ENCODE measurements at regions not wholly inside any gene's neighbourhood (a gene's known extent, or its start where the extent isn't known, plus 50 kb on each side); places are given as distances from the start of the nearest gene placed in this dataset.

DNA sequence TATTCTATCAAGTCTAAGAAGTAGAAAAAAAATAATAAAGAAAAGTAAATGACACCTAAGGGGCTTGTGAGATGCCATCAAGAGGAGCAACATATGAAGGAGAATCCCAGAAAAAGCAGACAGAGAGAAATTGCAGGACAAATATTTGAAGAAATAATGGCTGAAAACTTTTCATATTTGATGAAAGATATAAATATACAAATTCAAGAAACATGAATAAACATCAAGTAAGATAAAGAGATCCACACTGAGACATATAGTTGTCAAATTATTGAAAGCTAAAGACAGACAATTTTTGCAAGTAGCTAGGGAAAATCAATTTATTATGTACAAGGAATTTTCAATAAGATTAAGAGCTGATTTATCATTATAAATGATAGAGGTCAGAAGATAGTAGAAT is 558.0 kb downstream of the ZWINT start:
- Histone ChIP-seq H3K27me3 (ENCODE audit: control insufficient read depth in 1 of 2, insufficient read depth in 2 of 2, low read length in 2 of 2) (no peaks in the 10 kb centered on the region), H3K27ac (ENCODE audit: low read depth in 1 of 2, low read length in 2 of 2) (no peak overlapping the region), H3K9me3 (ENCODE audit: control insufficient read depth in 1 of 2, insufficient read depth in 1 of 2, low read length in 2 of 2) (no peaks in the 10 kb centered on the region), H3K4me1 (ENCODE audit: insufficient read depth, low read length) (no peaks in the 10 kb centered on the region), H3K36me3 (ENCODE audit: insufficient read depth, low read length) (no peaks in the 10 kb centered on the region), H3K4me3 (ENCODE audit: low read length) (no peak overlapping the region)
- no peaks in the 10 kb centered on the region for H3K4me1 Mint-ChIP-seq (ENCODE audit: low read depth)
- ATAC-seq (ENCODE audit: poor library complexity), result no peak
- ChIA-PET CTCF (no interaction called here), POLR2A (no interaction called here)
- no peaks in the 10 kb centered on the region for H3K27me3 Mint-ChIP-seq
- no peak for DNase-seq
- no peak overlapping the region for H3K27ac Mint-ChIP-seq
- no peak for TF ChIP-seq CTCF (IDR thresholded peaks at IDR 0.05)
- H3K4me3 Mint-ChIP-seq, result no peak overlapping the region
- peaks cover 11% of the 10 kb centered on the region for H3K9me3 Mint-ChIP-seq
- H3K36me3 Mint-ChIP-seq (ENCODE audit: low read depth), result no peaks in the 10 kb centered on the region
- intact Hi-C loops (cut with DNase I, micrococcal nuclease), result no loop called here

DNA sequence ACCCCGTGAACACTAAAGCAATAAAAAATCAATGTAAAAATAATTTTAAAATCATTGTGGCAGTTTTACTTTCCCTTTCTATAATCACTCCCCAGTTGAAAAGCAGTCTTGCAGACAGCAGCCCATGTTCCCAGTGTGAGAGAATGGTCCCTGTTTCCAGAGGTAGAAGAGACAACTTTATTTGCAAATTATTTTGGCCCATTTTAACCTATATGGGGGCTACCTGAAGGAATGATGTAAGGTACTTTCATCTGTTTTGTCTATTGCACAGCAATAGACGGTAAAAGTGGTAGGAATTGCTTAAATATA is 559.8 kb downstream of the ZWINT start:
- no peaks in the 10 kb centered on the region for H3K4me1 ChIP-seq (ENCODE audit: insufficient read depth, low read length)
- H3K27me3 ChIP-seq (ENCODE audit: control insufficient read depth in 1 of 2, insufficient read depth in 2 of 2, low read length in 2 of 2), result no peaks in the 10 kb centered on the region
- DNase-seq (no peak), ATAC-seq (ENCODE audit: poor library complexity) (no peak)
- H3K36me3 ChIP-seq (ENCODE audit: insufficient read depth, low read length), result no peaks in the 10 kb centered on the region
- intact Hi-C loops (cut with DNase I, micrococcal nuclease), result no loop called here
- CTCF ChIA-PET, result no interaction called here
- no peak overlapping the region for H3K4me3 ChIP-seq (ENCODE audit: low read length)
- no peak overlapping the region for H3K27ac ChIP-seq (ENCODE audit: low read depth in 1 of 2, low read length in 2 of 2)
- H3K36me3 Mint-ChIP-seq (ENCODE audit: low read depth), result no peaks in the 10 kb centered on the region
- no peaks in the 10 kb centered on the region for H3K27me3 Mint-ChIP-seq
- H3K9me3 ChIP-seq (ENCODE audit: control insufficient read depth in 1 of 2, insufficient read depth in 1 of 2, low read length in 2 of 2), result no peaks in the 10 kb centered on the region
- POLR2A ChIA-PET, result no interaction called here
- H3K9me3 Mint-ChIP-seq, result peaks cover 13% of the 10 kb centered on the region
- no peaks in the 10 kb centered on the region for H3K4me1 Mint-ChIP-seq (ENCODE audit: low read depth)
- no peak overlapping the region for H3K27ac Mint-ChIP-seq
- H3K4me3 Mint-ChIP-seq, result no peak overlapping the region
- no peak for TF ChIP-seq CTCF (IDR thresholded peaks at IDR 0.05)

DNA sequence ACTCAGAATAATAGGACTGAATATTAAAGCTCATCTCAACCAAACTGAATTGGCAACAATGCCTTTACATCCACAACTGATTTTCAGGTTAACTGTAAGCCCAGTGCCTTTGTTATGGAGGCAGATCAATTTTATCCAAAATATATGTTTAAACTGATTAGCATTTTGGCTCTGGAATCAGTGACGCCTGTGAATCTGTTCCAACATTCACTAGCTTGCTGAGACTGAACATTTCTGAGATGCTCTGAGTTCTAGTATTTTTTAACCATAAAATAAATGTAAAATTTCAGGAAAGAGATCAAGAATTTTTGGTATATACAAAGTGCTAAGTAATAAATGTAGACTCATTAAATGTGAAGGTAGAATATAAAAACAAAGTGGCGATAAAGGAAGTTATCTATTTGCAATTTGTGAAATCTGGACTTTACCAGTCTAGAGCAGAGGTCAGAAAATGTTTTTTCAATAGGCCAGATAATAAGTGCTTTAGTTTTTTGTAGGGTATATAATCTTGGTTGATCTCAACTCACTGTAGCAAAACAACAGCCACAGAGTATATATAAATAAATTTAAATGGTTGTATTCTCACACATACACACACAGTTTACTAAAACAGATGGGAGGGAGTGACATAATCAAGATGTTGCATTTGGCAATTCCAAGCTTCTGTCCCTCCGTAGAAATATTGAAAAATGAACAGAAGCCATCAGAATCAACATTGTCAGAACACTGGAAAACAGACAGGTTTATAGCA is 560.3 kb downstream of the ZWINT start:
- Histone ChIP-seq H3K27ac (ENCODE audit: low read depth in 1 of 2, low read length in 2 of 2) (no peak overlapping the region), H3K4me3 (ENCODE audit: low read length) (no peak overlapping the region), H3K27me3 (ENCODE audit: control insufficient read depth in 1 of 2, insufficient read depth in 2 of 2, low read length in 2 of 2) (no peaks in the 10 kb centered on the region), H3K36me3 (ENCODE audit: insufficient read depth, low read length) (no peaks in the 10 kb centered on the region), H3K4me1 (ENCODE audit: insufficient read depth, low read length) (no peaks in the 10 kb centered on the region), H3K9me3 (ENCODE audit: control insufficient read depth in 1 of 2, insufficient read depth in 1 of 2, low read length in 2 of 2) (no peaks in the 10 kb centered on the region)
- no peak for ATAC-seq (ENCODE audit: poor library complexity)
- Mint-ChIP-seq H3K36me3 (ENCODE audit: low read depth) (no peaks in the 10 kb centered on the region), H3K27ac (no peak overlapping the region), H3K27me3 (no peaks in the 10 kb centered on the region), H3K4me3 (no peak overlapping the region), H3K9me3 (peaks cover 13% of the 10 kb centered on the region), H3K4me1 (ENCODE audit: low read depth) (no peaks in the 10 kb centered on the region)
- TF ChIP-seq CTCF (IDR thresholded peaks at IDR 0.05), result no peak
- ChIA-PET CTCF (no interaction called here), POLR2A (no interaction called here)
- intact Hi-C loops (cut with DNase I, micrococcal nuclease), result no loop called here
- no peak for DNase-seq
